GM12872 (cell line): ENCODE measurements at regions not wholly inside any gene's neighbourhood (a gene's known extent, or its start where the extent isn't known, plus 50 kb on each side); places are given as distances from the start of the nearest gene placed in this dataset.

ENCODE experiments used
- CTCF ChIP-seq: IDR thresholded peaks from 3 replicates; pipeline ENCODE4 v1.5.1; 2011; ENCODE audit warnings: low read depth, mild to moderate bottlenecking, low read length, moderate library complexity; ENCODE audit not compliant: insufficient read depth

- no peak for TF ChIP-seq CTCF
Observed at GRCh38 chr6:1257778-1258177, 54.1 kb upstream of the FOXQ1 start.

DNA sequence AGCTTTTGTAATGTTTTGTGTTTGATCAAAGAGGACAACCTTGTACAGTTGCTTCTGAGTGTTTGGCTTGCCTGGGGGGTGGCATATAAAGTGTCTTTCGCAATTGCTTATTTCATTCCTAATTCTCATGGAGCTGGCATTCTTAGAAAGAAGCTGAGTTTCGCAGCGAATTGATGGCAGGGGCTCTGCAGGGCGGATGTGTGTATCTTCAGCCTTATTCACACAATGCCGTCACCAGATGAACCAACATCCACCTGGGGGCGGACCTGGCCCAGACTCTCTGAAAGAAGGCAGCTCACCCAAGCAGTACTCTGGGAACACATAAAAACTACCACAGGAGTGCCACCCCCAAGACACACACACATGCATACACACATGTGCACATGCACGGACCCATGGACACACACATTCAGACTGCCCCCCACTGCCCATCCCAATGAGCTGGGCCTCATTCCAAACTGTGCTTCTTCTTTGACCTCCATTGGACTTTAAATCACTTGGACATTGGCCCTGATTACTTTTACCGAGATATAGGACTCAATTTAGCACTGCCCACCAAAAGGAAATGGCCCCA lies 55.4 kb upstream of the FOXQ1 start:
- no peak for TF ChIP-seq CTCF

DNA sequence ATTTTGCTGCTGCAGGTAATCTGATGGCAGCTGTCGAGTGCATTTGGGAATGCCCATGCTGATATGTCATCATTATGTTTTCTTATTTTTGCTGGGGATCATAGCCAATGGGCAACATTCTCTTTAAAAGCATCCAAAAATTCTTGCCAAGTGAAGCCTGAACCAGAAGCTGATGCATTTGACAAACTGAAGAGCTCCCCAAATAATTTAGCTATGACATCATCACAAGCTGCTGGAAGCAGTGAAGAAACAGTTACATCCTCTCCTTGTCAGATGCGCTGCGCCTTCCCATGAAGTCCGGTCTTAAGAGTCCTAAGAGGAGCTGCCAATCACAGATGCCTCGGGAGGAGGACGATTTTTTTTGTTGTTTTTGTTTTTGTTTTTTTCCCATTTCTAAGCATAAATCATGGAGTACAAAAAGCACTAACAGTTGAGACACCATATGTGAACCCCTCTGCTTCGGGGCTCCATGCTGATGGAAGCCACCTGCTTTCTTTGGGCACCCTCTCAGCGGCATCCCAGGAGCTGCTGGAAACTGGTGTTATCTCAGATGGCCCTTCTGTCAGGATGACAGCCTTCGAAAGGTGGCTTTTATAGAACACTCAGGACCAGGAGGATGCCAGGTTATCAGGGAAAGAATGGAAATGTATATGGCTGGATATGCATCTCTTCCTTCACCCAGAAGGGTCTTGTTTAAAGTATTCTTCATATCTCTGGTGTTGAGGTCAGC lies 56.1 kb upstream of the FOXQ1 start:
- TF ChIP-seq CTCF: no peak

GRCh38 chr6:1254326-1254725 lies 57.6 kb upstream of the FOXQ1 start:
- TF ChIP-seq CTCF: no peak

DNA sequence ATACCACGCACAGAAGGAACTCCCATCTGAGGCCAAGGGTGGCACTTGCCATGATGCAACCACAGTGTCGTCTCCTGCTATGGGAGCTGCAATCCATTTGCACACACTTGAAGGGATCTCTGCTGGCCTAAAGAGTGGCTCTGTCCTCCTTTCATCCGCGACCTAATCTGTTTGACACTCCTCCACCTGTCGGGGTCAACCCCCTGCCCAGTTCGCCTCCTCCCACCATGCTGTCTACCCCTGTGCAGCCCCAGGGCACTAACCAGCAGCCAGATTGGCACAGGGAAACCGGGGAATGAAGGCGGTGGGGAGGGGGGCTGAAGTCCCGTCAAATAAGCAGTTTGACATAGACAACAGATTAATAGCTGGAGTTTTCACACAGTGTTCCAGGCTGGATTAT lies 58.1 kb upstream of the FOXQ1 start:
- no peak for TF ChIP-seq CTCF

GRCh38 chr6:1251198-1252155 lies 60.4 kb upstream of the FOXQ1 start:
- TF ChIP-seq CTCF: no peak
